Liver (tissue), 8 donors: ENCODE measurements at regions not wholly inside any gene's neighbourhood (a gene's known extent, or its start where the extent isn't known, plus 50 kb on each side); places are given as distances from the start of the nearest gene placed in this dataset.

Experiments
- DNase-seq: peaks from one replicate; pipeline ENCODE4 v3.0.0-alpha.2; 2017; ENCODE audit warnings: low spot score
- H3K27ac ChIP-seq, 2 donors: one replicate each; pipeline ENCODE4 v1.7.0; 2013; ENCODE audit warnings: inconsistent platforms in 2 of 2, low read length in 2 of 2, control low read depth in 1 of 2, low read depth in 1 of 2, mild to moderate bottlenecking in 1 of 2
- H3K27me3 ChIP-seq, 4 donors: one replicate each; pipeline versions ENCODE4 v1.6.1 to v1.7.0; 2013; ENCODE audit warnings: low read length in 3 of 4, inconsistent platforms in 1 of 4, mild to moderate bottlenecking in 1 of 4, moderate library complexity in 1 of 4; ENCODE audit not compliant: control insufficient read depth in 4 of 4, insufficient read depth in 4 of 4
- H3K36me3 ChIP-seq, 4 donors: one replicate each; pipeline versions ENCODE4 v1.6.1 to v1.7.0; 2013; ENCODE audit warnings: low read length in 3 of 4, mild to moderate bottlenecking in 3 of 4, low read depth in 1 of 4, moderate library complexity in 1 of 4; ENCODE audit not compliant: control insufficient read depth in 4 of 4, insufficient read depth in 3 of 4
- H3K4me1 ChIP-seq, 4 donors: one replicate each; pipeline versions ENCODE4 v1.6.1 to v1.7.0; 2013; ENCODE audit warnings: low read length in 3 of 4, mild to moderate bottlenecking in 3 of 4, moderate library complexity in 1 of 4; ENCODE audit not compliant: control insufficient read depth in 4 of 4, insufficient read depth in 4 of 4
- H3K4me3 ChIP-seq, 3 donors: one replicate each; pipeline versions ENCODE4 v1.6.1 to v1.7.0; 2013; ENCODE audit warnings: low read length in 3 of 3, control low read depth in 1 of 3, low read depth in 1 of 3, mild to moderate bottlenecking in 1 of 3
- H3K9ac ChIP-seq, 2 donors: one replicate each; pipeline ENCODE4 v1.7.0; 2013; ENCODE audit warnings: low read length in 2 of 2, mild to moderate bottlenecking in 2 of 2, moderate library complexity in 2 of 2, control low read depth in 1 of 2, low read depth in 1 of 2
- H3K9me3 ChIP-seq, 4 donors: one replicate each; pipeline versions ENCODE4 v1.6.1 to v1.7.0; 2013; ENCODE audit warnings: low read length in 3 of 4; ENCODE audit not compliant: control insufficient read depth in 4 of 4
- FOXA1 ChIP-seq: IDR thresholded peaks from 2 replicates; pipeline ENCODE4 v1.6.1; 2016; ENCODE audit warnings: antibody characterized with exemption
- FOXA2 ChIP-seq: IDR thresholded peaks from 2 replicates; pipeline ENCODE4 v1.6.1; 2016; ENCODE audit warnings: antibody characterized with exemption
- GABPA ChIP-seq, 2 donors: IDR thresholded peaks in 1 of 2; conservative IDR thresholded peaks in 1 of 2; 2 replicates each; pipeline ENCODE4 v1.6.1; 2016; ENCODE audit warnings: antibody characterized with exemption in 2 of 2, mild to moderate bottlenecking in 1 of 2, moderate library complexity in 1 of 2
- HNF4A ChIP-seq, 2 donors: conservative IDR thresholded peaks; 2 replicates each; pipeline ENCODE4 v1.6.1; 2016; ENCODE audit warnings: antibody characterized with exemption in 2 of 2, mild to moderate bottlenecking in 2 of 2
- HNF4G ChIP-seq: IDR thresholded peaks from 2 replicates; pipeline ENCODE4 v1.6.1; 2016; ENCODE audit warnings: antibody characterized with exemption
- JUND ChIP-seq, 2 donors: IDR thresholded peaks; 2 replicates each; pipeline ENCODE4 v1.6.1; 2016; ENCODE audit warnings: antibody characterized with exemption in 2 of 2
- RXRA ChIP-seq, 2 donors: IDR thresholded peaks; 2 replicates each; pipeline ENCODE4 v1.6.1; 2017 to 2018; ENCODE audit warnings: antibody characterized with exemption in 2 of 2, mild to moderate bottlenecking in 1 of 2
- SP1 ChIP-seq: IDR thresholded peaks from 2 replicates; pipeline ENCODE4 v1.6.1; 2018; ENCODE audit warnings: antibody characterized with exemption, mild to moderate bottlenecking
- WGBS: extraction: QIAGEN DNeasy Blood & Tissue Kit; methylation state at CpG from one replicate; pipeline ENCODE4 v1.1.7; 2013; 5-methylcytosine and 5-hydroxymethylcytosine counted together
- TF ChIP-seq, protein P1 (sequence below): IDR thresholded peaks from 2 replicates; pipeline ENCODE4 v1.6.1; 2016; ENCODE audit warnings: antibody characterized with exemption, mild to moderate bottlenecking
- TF ChIP-seq, protein P2 (sequence below): fragments of 150-350 bp; IDR thresholded peaks from 2 replicates; pipeline ENCODE4 v1.5.1; 2017; ENCODE audit warnings: improper control_type of control experiment, low read depth, low read length; ENCODE audit not compliant: missing input control
- donor health status: healthy.
- donor health status: healthy.
- donor health status: healthy.
- donor health status: healthy.
- donor health status: healthy.

DNA sequence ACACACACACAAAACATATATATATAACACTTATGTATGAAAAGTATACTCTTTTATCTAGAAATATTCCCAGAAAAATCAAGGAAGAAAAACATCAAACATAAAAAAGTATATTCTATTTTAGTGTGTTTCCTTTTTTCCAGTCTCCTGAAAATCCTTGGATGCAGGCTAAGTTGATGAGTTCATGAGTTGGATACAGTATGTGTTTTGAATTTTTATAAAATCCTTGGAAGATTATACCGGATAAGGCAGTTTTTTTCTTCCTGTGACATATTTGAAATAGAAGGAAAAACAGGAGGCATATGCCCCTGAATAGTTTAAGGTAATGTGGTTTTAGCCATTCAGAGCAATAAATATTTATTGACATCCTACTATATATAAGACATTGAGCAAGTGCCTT lies 203.6 kb downstream of the SNX18 start:
- H3K9me3 ChIP-seq, result no peaks in the 10 kb centered on the region
- 93% methylated on average over 1 of the region's 1 CpG for WGBS
- H3K36me3 ChIP-seq, result no peaks in the 10 kb centered on the region
- no peak for DNase-seq
- H3K4me1 ChIP-seq, result no peaks in the 10 kb centered on the region
- H3K27ac ChIP-seq, result no peak overlapping the region
- no peak for TF ChIP-seq RXRA (IDR thresholded peaks at IDR 0.05)
- no peak for TF ChIP-seq JUND (IDR thresholded peaks at IDR 0.05)
- TF ChIP-seq, protein P1, sequence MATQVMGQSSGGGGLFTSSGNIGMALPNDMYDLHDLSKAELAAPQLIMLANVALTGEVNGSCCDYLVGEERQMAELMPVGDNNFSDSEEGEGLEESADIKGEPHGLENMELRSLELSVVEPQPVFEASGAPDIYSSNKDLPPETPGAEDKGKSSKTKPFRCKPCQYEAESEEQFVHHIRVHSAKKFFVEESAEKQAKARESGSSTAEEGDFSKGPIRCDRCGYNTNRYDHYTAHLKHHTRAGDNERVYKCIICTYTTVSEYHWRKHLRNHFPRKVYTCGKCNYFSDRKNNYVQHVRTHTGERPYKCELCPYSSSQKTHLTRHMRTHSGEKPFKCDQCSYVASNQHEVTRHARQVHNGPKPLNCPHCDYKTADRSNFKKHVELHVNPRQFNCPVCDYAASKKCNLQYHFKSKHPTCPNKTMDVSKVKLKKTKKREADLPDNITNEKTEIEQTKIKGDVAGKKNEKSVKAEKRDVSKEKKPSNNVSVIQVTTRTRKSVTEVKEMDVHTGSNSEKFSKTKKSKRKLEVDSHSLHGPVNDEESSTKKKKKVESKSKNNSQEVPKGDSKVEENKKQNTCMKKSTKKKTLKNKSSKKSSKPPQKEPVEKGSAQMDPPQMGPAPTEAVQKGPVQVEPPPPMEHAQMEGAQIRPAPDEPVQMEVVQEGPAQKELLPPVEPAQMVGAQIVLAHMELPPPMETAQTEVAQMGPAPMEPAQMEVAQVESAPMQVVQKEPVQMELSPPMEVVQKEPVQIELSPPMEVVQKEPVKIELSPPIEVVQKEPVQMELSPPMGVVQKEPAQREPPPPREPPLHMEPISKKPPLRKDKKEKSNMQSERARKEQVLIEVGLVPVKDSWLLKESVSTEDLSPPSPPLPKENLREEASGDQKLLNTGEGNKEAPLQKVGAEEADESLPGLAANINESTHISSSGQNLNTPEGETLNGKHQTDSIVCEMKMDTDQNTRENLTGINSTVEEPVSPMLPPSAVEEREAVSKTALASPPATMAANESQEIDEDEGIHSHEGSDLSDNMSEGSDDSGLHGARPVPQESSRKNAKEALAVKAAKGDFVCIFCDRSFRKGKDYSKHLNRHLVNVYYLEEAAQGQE, result no peak
- TF ChIP-seq FOXA1, result no peak
- no peak for TF ChIP-seq FOXA2
- no peaks in the 10 kb centered on the region for H3K27me3 ChIP-seq
- H3K4me3 ChIP-seq, result no peak overlapping the region
- no peak overlapping the region for H3K9ac ChIP-seq

DNA sequence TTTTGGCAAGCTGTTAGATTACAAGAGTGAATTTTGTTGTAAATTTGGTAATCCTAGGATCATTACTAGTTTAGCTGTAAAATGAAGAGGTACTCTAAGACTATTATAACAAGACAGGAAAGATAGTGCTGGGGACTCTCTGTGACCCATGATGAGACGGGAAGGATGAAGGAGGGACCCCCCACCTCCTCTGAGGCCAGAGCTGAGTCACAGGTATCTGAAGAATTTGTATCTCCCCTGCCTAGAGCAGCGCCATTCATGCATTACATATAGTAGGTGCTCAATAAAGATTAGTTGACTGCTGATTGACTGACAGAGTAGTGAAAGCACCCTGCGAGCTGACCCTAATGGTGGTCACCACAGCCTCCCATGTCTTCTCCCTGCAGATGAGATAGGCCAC lies 202.8 kb downstream of the SNX18 start:
- TF ChIP-seq GABPA (IDR thresholded peaks at IDR 0.05 in 1 of 2, conservative IDR thresholded peaks at IDR 0.05 in 1 of 2) (no peak), FOXA2 (no peak), JUND (IDR thresholded peaks at IDR 0.05) (no peak), RXRA (IDR thresholded peaks at IDR 0.05) (no peak), SP1 (no peak), HNF4G (no peak), FOXA1 (no peak), HNF4A (conservative IDR thresholded peaks at IDR 0.05) (no peak)
- TF ChIP-seq, protein P2, sequence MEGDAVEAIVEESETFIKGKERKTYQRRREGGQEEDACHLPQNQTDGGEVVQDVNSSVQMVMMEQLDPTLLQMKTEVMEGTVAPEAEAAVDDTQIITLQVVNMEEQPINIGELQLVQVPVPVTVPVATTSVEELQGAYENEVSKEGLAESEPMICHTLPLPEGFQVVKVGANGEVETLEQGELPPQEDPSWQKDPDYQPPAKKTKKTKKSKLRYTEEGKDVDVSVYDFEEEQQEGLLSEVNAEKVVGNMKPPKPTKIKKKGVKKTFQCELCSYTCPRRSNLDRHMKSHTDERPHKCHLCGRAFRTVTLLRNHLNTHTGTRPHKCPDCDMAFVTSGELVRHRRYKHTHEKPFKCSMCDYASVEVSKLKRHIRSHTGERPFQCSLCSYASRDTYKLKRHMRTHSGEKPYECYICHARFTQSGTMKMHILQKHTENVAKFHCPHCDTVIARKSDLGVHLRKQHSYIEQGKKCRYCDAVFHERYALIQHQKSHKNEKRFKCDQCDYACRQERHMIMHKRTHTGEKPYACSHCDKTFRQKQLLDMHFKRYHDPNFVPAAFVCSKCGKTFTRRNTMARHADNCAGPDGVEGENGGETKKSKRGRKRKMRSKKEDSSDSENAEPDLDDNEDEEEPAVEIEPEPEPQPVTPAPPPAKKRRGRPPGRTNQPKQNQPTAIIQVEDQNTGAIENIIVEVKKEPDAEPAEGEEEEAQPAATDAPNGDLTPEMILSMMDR, result no peak
- TF ChIP-seq, protein P1, result no peak
- no peak overlapping the region for H3K9ac ChIP-seq
- 83% methylated on average over 3 of the region's 3 CpGs for WGBS

More for the DNA sequence above, 202.8 kb downstream of the SNX18 start:
- no peaks in the 10 kb centered on the region for H3K27me3 ChIP-seq
- no peaks in the 10 kb centered on the region for H3K4me1 ChIP-seq
- DNase-seq, result no peak
- H3K27ac ChIP-seq, result no peak overlapping the region
- no peaks in the 10 kb centered on the region for H3K9me3 ChIP-seq
- no peak overlapping the region for H3K4me3 ChIP-seq
- no peaks in the 10 kb centered on the region for H3K36me3 ChIP-seq
